Fibroblast of pulmonary artery (primary cell): ENCODE measurements at regions not wholly inside any gene's neighbourhood (a gene's known extent, or its start where the extent isn't known, plus 50 kb on each side); places are given as distances from the start of the nearest gene placed in this dataset.

Experiments used
- DNase-seq: peaks from one replicate; pipeline ENCODE4 v3.0.0-alpha.2; 2010; ENCODE audit warnings: low read depth
- H3K4me3 ChIP-seq: replicated peaks from 2 replicates; pipeline ENCODE4 v1.5.1; 2011; ENCODE audit warnings: low read depth, mild to moderate bottlenecking, control low read depth, low read length, moderate library complexity
- CTCF ChIP-seq: IDR thresholded peaks from 2 replicates; pipeline ENCODE4 v1.5.1; 2011; ENCODE audit warnings: mild to moderate bottlenecking, control low read depth, low read length, inconsistent platforms; ENCODE audit errors: missing control alignments

- DNase-seq = no peak
- no peak for TF ChIP-seq CTCF
- H3K4me3 ChIP-seq = no peak overlapping the region
Measured at GRCh38 chr1:175866776-175867175, 123.4 kb upstream of the TNR start.

- TF ChIP-seq CTCF = no peak
- H3K4me3 ChIP-seq = no peak overlapping the region
- DNase-seq = no peak
Measured at GRCh38 chr1:175865041-175865766, 121.8 kb upstream of the TNR start.

- TF ChIP-seq CTCF = no peak
- H3K4me3 ChIP-seq = no peak overlapping the region
- no peak for DNase-seq
Measured at GRCh38 chr1:175864625-175865024, 121.2 kb upstream of the TNR start.

GRCh38 chr1:175864183-175864582 lies 120.8 kb upstream of the TNR start:
- no peak overlapping the region for H3K4me3 ChIP-seq
- TF ChIP-seq CTCF = no peak
- DNase-seq = no peak

GRCh38 chr1:175863299-175864050 lies 120.1 kb upstream of the TNR start:
- H3K4me3 ChIP-seq = no peak overlapping the region
- no peak for TF ChIP-seq CTCF

GRCh38 chr1:175862408-175862807 lies 119.0 kb upstream of the TNR start:
- TF ChIP-seq CTCF = no peak
- H3K4me3 ChIP-seq = no peak overlapping the region
- no peak for DNase-seq

More at GRCh38 chr1:175863299-175864050, 120.1 kb upstream of the TNR start:
- no peak for DNase-seq
